SK-N-SH treated with all-trans-retinoic acid at 6 μM for 48 hours (cell line): ENCODE measurements at regions not wholly inside any gene's neighbourhood (a gene's known extent, or its start where the extent isn't known, plus 50 kb on each side); places are given as distances from the start of the nearest gene placed in this dataset.

Source experiments
- ATAC-seq: fragments of 200-7000 bp; cut with Tn5 transposase; 3 replicates; pipeline ENCODE4 v1.9.1; 2020; ENCODE audit warnings: mild to moderate bottlenecking, moderate library complexity
- BACH2 ChIP-seq: fragments of 250-450 bp; sonication (Bioruptor Pico); IDR thresholded peaks from 2 replicates; pipeline ENCODE4 v1.9.0; 2021; ENCODE audit warnings: mild to moderate bottlenecking, borderline replicate concordance
- ESRRG ChIP-seq: fragments of 250-450 bp; sonication (Bioruptor Pico); IDR thresholded peaks from 2 replicates; pipeline ENCODE4 v1.6.1; 2021; ENCODE audit warnings: mild to moderate bottlenecking
- GLIS3 ChIP-seq: fragments of 250-450 bp; sonication (Bioruptor Pico); IDR thresholded peaks from 2 replicates; pipeline ENCODE4 v1.5.0; 2020; ENCODE audit warnings: mild to moderate bottlenecking, moderate library complexity
- ISL1 ChIP-seq: fragments of 250-450 bp; sonication (Bioruptor Pico); IDR thresholded peaks from 2 replicates; pipeline ENCODE4 v2.1.2; 2022; ENCODE audit warnings: mild to moderate bottlenecking, moderate library complexity
- OSR1 ChIP-seq: fragments of 250-450 bp; sonication (Bioruptor Pico); IDR thresholded peaks from 2 replicates; pipeline ENCODE4 v1.8.0; 2022; ENCODE audit warnings: moderate library complexity, mild to moderate bottlenecking, inconsistent platforms
- PPARA ChIP-seq: fragments of 250-450 bp; sonication (Bioruptor Pico); IDR thresholded peaks from 2 replicates; pipeline ENCODE4 v1.5.0; 2020; ENCODE audit warnings: mild to moderate bottlenecking, borderline replicate concordance
- SNAI2 ChIP-seq: fragments of 250-450 bp; sonication (Bioruptor Pico); IDR thresholded peaks from 2 replicates; pipeline ENCODE4 v1.5.0; 2020; ENCODE audit warnings: mild to moderate bottlenecking, moderate library complexity
- TCF4 ChIP-seq: fragments of 250-450 bp; sonication (Bioruptor Pico); IDR thresholded peaks from 2 replicates; pipeline ENCODE4 v1.8.0; 2021; ENCODE audit warnings: mild to moderate bottlenecking, moderate library complexity, borderline replicate concordance
- ZC3H10 ChIP-seq: fragments of 250-450 bp; sonication (Bioruptor Pico); IDR thresholded peaks from 2 replicates; pipeline ENCODE4 v1.5.1; 2021; ENCODE audit warnings: mild to moderate bottlenecking, moderate library complexity
- ZFP3 ChIP-seq: fragments of 250-450 bp; sonication (Bioruptor Pico); IDR thresholded peaks from 2 replicates; pipeline ENCODE4 v1.5.0; 2020; ENCODE audit warnings: mild to moderate bottlenecking, moderate library complexity
- ZFP30 ChIP-seq: fragments of 450-650 bp; formaldehyde crosslinking; IDR thresholded peaks from 2 replicates; pipeline ENCODE4 v1.5.0; 2022; ENCODE audit warnings: mild to moderate bottlenecking, moderate library complexity
- ZNF70 ChIP-seq: fragments of 450-650 bp; formaldehyde crosslinking; IDR thresholded peaks from 2 replicates; pipeline ENCODE4 v1.5.0; 2020; ENCODE audit warnings: mild to moderate bottlenecking, moderate library complexity
- ZNF8 ChIP-seq: fragments of 450-650 bp; formaldehyde crosslinking; IDR thresholded peaks from 2 replicates; pipeline ENCODE4 v1.5.0; 2020; ENCODE audit warnings: mild to moderate bottlenecking, moderate library complexity
- TF ChIP-seq, protein P1 (sequence below): fragments of 250-450 bp; sonication (Bioruptor Pico); IDR thresholded peaks from 2 replicates; pipeline ENCODE4 v1.5.1; 2020; ENCODE audit warnings: low read depth, mild to moderate bottlenecking, moderate library complexity
- TF ChIP-seq, protein P2 (sequence below): fragments of 250-450 bp; sonication (Bioruptor Pico); IDR thresholded peaks from 2 replicates; pipeline ENCODE4 v1.8.0; 2020; ENCODE audit warnings: mild to moderate bottlenecking, moderate library complexity, borderline replicate concordance
- TF ChIP-seq, protein P3 (sequence below): fragments of 250-450 bp; sonication (Bioruptor Pico); IDR thresholded peaks from 2 replicates; pipeline ENCODE4 v1.5.0; 2020; ENCODE audit warnings: mild to moderate bottlenecking, moderate library complexity

DNA sequence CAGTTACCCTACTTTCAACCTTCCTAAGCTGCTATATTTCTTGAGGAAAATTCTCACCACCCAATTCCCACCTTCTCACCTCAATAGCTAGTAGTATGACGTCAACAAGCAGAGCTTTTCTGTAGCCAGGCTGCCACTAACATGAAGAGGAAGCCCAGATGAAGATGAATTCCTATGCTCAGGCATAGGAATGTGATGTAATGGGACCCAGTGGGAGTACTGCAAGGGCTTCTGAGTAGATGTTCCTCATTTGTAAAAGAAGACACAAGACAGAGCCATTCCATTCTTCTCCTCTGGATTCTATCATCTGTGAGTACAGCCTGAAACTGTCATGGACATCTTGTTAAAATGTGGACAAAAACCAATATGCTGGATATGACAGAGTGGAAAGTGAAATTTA, 81.6 kb upstream of the KLF3 start:
- TF ChIP-seq ZNF8 (CRISPR knock-in tag) (no peak), TCF4 (CRISPR knock-in tag) (no peak), ISL1 (CRISPR knock-in tag) (no peak), ZNF70 (CRISPR knock-in tag) (no peak), ESRRG (CRISPR knock-in tag) (no peak), BACH2 (CRISPR knock-in tag) (no peak)
- TF ChIP-seq, protein P1, sequence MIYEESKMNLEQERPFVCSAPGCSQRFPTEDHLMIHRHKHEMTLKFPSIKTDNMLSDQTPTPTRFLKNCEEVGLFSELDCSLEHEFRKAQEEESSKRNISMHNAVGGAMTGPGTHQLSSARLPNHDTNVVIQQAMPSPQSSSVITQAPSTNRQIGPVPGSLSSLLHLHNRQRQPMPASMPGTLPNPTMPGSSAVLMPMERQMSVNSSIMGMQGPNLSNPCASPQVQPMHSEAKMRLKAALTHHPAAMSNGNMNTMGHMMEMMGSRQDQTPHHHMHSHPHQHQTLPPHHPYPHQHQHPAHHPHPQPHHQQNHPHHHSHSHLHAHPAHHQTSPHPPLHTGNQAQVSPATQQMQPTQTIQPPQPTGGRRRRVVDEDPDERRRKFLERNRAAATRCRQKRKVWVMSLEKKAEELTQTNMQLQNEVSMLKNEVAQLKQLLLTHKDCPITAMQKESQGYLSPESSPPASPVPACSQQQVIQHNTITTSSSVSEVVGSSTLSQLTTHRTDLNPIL, result no peak
- no peak for ATAC-seq

DNA sequence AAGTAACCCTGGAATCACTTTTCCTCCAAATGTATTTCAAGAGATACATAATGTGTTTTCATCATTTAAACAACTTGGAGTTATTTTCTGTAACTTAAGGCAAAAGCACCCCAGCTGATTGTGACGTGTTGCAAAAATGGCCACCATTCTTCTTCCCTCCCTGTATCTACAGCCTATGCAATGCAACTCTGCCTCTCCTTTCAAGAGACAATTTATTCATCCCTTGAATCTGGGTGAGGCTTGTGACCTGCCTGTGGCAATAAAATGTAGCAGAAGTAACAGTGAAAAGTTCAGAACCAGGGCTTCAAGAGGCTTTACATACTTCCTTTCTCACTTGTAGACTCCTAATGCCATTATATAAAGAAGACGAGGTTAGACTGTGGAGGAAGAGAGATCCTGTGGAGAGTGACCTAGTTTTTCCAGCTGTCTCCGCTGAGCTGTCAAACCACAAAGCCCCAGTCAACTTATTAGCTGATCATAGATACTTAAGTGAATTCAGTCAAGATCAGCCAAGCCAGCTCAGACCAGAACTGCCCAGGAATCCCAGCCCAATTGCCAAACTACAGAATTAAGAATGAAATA, 81.0 kb upstream of the KLF3 start:
- no peak for ATAC-seq
- TF ChIP-seq OSR1 (CRISPR knock-in tag), result no peak

DNA sequence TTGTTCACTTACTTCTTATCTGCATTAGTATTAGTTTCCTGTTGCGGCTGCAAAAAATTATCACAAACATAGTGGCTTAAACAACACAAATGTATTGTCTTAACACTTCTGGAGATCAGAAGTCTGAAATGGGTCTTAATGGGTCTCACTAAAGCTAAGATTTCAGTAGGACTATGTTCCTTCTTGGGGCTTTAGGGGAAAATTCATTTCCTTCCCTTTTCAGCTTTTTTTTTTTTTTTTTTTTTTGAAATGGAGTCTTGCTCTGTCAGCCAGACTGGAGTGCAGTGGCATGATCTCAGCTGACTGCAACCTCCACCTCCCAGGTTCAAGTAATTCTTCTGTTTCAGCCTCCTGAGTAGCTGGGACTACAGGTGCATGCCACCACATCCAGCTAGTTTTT, 78.1 kb upstream of the KLF3 start:
- no peak for ATAC-seq
- no peak for TF ChIP-seq ISL1 (CRISPR knock-in tag)
- TF ChIP-seq, protein P2, sequence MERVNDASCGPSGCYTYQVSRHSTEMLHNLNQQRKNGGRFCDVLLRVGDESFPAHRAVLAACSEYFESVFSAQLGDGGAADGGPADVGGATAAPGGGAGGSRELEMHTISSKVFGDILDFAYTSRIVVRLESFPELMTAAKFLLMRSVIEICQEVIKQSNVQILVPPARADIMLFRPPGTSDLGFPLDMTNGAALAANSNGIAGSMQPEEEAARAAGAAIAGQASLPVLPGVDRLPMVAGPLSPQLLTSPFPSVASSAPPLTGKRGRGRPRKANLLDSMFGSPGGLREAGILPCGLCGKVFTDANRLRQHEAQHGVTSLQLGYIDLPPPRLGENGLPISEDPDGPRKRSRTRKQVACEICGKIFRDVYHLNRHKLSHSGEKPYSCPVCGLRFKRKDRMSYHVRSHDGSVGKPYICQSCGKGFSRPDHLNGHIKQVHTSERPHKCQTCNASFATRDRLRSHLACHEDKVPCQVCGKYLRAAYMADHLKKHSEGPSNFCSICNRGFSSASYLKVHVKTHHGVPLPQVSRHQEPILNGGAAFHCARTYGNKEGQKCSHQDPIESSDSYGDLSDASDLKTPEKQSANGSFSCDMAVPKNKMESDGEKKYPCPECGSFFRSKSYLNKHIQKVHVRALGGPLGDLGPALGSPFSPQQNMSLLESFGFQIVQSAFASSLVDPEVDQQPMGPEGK (CRISPR knock-in tag), result no peak
- TF ChIP-seq, protein P3, sequence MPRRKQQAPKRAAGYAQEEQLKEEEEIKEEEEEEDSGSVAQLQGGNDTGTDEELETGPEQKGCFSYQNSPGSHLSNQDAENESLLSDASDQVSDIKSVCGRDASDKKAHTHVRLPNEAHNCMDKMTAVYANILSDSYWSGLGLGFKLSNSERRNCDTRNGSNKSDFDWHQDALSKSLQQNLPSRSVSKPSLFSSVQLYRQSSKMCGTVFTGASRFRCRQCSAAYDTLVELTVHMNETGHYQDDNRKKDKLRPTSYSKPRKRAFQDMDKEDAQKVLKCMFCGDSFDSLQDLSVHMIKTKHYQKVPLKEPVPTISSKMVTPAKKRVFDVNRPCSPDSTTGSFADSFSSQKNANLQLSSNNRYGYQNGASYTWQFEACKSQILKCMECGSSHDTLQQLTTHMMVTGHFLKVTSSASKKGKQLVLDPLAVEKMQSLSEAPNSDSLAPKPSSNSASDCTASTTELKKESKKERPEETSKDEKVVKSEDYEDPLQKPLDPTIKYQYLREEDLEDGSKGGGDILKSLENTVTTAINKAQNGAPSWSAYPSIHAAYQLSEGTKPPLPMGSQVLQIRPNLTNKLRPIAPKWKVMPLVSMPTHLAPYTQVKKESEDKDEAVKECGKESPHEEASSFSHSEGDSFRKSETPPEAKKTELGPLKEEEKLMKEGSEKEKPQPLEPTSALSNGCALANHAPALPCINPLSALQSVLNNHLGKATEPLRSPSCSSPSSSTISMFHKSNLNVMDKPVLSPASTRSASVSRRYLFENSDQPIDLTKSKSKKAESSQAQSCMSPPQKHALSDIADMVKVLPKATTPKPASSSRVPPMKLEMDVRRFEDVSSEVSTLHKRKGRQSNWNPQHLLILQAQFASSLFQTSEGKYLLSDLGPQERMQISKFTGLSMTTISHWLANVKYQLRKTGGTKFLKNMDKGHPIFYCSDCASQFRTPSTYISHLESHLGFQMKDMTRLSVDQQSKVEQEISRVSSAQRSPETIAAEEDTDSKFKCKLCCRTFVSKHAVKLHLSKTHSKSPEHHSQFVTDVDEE, result no peak
- no peak for TF ChIP-seq BACH2 (CRISPR knock-in tag)
- TF ChIP-seq GLIS3 (CRISPR knock-in tag), result no peak
- no peak for TF ChIP-seq ZFP3 (CRISPR knock-in tag)

DNA sequence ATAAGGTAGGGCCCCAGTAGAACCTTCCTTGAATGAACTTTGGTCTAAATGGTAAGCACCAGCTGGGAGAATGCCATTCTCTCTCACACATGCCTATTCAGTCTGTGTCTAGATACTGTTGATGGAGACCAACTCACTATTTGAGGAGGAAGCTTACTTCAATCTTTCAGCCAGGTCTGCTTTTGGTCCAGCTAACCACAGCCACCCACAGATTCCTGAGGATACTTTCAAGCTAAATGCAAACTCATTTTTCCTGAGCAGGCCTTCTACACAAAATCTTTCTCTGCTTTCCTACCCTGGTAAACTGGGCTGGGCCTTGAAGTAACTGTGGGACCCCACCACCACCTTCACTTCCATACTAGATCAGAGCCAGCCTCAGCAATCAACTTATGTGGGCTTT, 76.9 kb upstream of the KLF3 start:
- no peak for ATAC-seq

More for the DNA sequence above, 76.9 kb upstream of the KLF3 start:
- TF ChIP-seq GLIS3 (CRISPR knock-in tag) (no peak), ZFP3 (CRISPR knock-in tag) (no peak), PPARA (no peak), SNAI2 (CRISPR knock-in tag) (no peak), ZC3H10 (no peak), ZFP30 (no peak), ISL1 (CRISPR knock-in tag) (no peak), ZNF8 (CRISPR knock-in tag) (no peak)
- TF ChIP-seq, protein P2 (CRISPR knock-in tag), result no peak
- TF ChIP-seq, protein P3, result no peak
